ENCODE measurements at regions not wholly inside any gene's neighbourhood (a gene's known extent, or its start where the extent isn't known, plus 50 kb on each side); places are given as distances from the start of the nearest gene placed in this dataset.

- peak; percentile 79 for DNase-seq (ENCODE audit: low read depth)
These were observed 161.1 kb downstream of the ARL4C start for GRCh38 chr2:234335661-234336228.

- no peak for DNase-seq (ENCODE audit: low read depth)
These were observed 162.1 kb downstream of the ARL4C start for GRCh38 chr2:234334756-234335155.

- DNase-seq (ENCODE audit: low read depth), result no peak
These were observed 162.7 kb downstream of the ARL4C start for GRCh38 chr2:234334151-234334550.

GRCh38 chr2:234333168-234334130 lies 163.4 kb downstream of the ARL4C start:
- DNase-seq (ENCODE audit: low read depth), result no peak

GRCh38 chr2:234331966-234332365 lies 164.9 kb downstream of the ARL4C start:
- DNase-seq (ENCODE audit: low read depth), result no peak

GRCh38 chr2:234331566-234331965 lies 165.3 kb downstream of the ARL4C start:
- DNase-seq (ENCODE audit: low read depth), result no peak

GRCh38 chr2:234330902-234331301 lies 166.0 kb downstream of the ARL4C start:
- no peak for DNase-seq (ENCODE audit: low read depth)

GRCh38 chr2:234329202-234329960 lies 167.5 kb downstream of the ARL4C start:
- no peak for DNase-seq (ENCODE audit: low read depth)

GRCh38 chr2:234328444-234328990 lies 168.4 kb downstream of the ARL4C start:
- DNase-seq (ENCODE audit: low read depth), result no peak

- no peak for DNase-seq (ENCODE audit: low read depth)
These were observed 170.2 kb downstream of the ARL4C start for GRCh38 chr2:234326694-234327093.

GRCh38 chr2:234324116-234324515 lies 172.8 kb downstream of the ARL4C start:
- no peak for DNase-seq (ENCODE audit: low read depth)

GRCh38 chr2:234322766-234323465 lies 174.0 kb downstream of the ARL4C start:
- no peak for DNase-seq (ENCODE audit: low read depth)

GRCh38 chr2:234320066-234320465 lies 176.8 kb downstream of the ARL4C start:
- no peak for DNase-seq (ENCODE audit: low read depth)

- no peak for DNase-seq (ENCODE audit: low read depth)
These were observed 178.5 kb downstream of the ARL4C start for GRCh38 chr2:234318361-234318760.

GRCh38 chr2:234313558-234313957 lies 183.3 kb downstream of the ARL4C start:
- no peak for DNase-seq (ENCODE audit: low read depth)

GRCh38 chr2:234310166-234310565 lies 186.7 kb downstream of the ARL4C start:
- DNase-seq (ENCODE audit: low read depth), result no peak

GRCh38 chr2:234309431-234309830 lies 187.4 kb downstream of the ARL4C start:
- DNase-seq (ENCODE audit: low read depth), result no peak

- no peak for DNase-seq (ENCODE audit: low read depth)
These were observed 188.1 kb downstream of the ARL4C start for GRCh38 chr2:234308813-234309195.

GRCh38 chr2:234308073-234308812 lies 188.6 kb downstream of the ARL4C start:
- DNase-seq (ENCODE audit: low read depth), result no peak

GRCh38 chr2:234307322-234307961 lies 189.4 kb downstream of the ARL4C start:
- DNase-seq (ENCODE audit: low read depth), result no peak

Data from GM04504 (cell line).